Peyer's patch (tissue), 4 donors: ENCODE measurements at regions not wholly inside any gene's neighbourhood (a gene's known extent, or its start where the extent isn't known, plus 50 kb on each side); places are given as distances from the start of the nearest gene placed in this dataset.

ENCODE experiments used
- POLR2A ChIP-seq, 2 donors: fragments of 450-650 bp; IDR thresholded peaks; one replicate each; pipeline ENCODE4 v1.5.1; 2017; ENCODE audit warnings: antibody characterized with exemption in 2 of 2, mild to moderate bottlenecking in 2 of 2, moderate library complexity in 2 of 2
- TF ChIP-seq, protein P1 (sequence below), 6 experiments: fragments of 450-650 bp in 4 of 6; fragments of 200-600 bp in 2 of 6; sonication (generic) in 1 of 6; IDR thresholded peaks; one replicate each; pipeline ENCODE4 v1.5.1; 2017 to 2019; ENCODE audit warnings: antibody characterized with exemption in 6 of 6, mild to moderate bottlenecking in 3 of 6, moderate library complexity in 1 of 6

DNA sequence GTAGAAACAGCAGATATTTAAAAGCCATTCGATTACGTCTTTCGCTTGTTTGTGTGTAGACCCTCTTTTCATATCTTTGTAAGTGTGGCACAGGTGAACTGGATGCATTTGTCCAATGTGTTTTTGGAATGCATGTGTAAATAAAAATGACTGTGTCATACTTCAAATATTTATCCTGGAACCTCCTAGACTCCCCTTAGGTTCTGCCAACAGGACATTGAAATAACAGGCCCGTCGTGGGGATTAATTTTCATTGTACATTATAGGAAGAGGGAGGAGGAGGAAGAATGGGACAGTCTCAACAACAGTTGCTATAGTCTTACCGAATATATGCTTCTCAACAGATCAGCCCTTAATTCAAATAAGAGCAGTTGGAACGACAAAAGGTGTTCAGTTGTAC lies 95.8 kb downstream of the PRKAB2 start:
- TF ChIP-seq, protein P1, sequence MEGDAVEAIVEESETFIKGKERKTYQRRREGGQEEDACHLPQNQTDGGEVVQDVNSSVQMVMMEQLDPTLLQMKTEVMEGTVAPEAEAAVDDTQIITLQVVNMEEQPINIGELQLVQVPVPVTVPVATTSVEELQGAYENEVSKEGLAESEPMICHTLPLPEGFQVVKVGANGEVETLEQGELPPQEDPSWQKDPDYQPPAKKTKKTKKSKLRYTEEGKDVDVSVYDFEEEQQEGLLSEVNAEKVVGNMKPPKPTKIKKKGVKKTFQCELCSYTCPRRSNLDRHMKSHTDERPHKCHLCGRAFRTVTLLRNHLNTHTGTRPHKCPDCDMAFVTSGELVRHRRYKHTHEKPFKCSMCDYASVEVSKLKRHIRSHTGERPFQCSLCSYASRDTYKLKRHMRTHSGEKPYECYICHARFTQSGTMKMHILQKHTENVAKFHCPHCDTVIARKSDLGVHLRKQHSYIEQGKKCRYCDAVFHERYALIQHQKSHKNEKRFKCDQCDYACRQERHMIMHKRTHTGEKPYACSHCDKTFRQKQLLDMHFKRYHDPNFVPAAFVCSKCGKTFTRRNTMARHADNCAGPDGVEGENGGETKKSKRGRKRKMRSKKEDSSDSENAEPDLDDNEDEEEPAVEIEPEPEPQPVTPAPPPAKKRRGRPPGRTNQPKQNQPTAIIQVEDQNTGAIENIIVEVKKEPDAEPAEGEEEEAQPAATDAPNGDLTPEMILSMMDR (IDR thresholded peaks at IDR 0.05): no peak
- TF ChIP-seq POLR2A (IDR thresholded peaks at IDR 0.05): no peak
